GM21717 (cell line): ENCODE measurements at regions not wholly inside any gene's neighbourhood (a gene's known extent, or its start where the extent isn't known, plus 50 kb on each side); places are given as distances from the start of the nearest gene placed in this dataset.
A peak's percentile ranks its signal among the peaks of the same experiment; 100 is the strongest.
"Not testable (repeated sequence)": the region's sequence is repeated elsewhere in the genome, so short reads cannot be mapped to it uniquely, and the experiment has no call there.

Experiments
- ATAC-seq: cut with Tn5 transposase; IDR thresholded peaks from one replicate; pipeline ENCODE4 v1.9.1; 2021; ENCODE audit warnings: mild to moderate bottlenecking, moderate library complexity; ENCODE audit not compliant: unreplicated experiment

- ATAC-seq = no peak
Measured at GRCh38 chr1:208681878-208682663, 437.9 kb upstream of the PLXNA2 start.

DNA sequence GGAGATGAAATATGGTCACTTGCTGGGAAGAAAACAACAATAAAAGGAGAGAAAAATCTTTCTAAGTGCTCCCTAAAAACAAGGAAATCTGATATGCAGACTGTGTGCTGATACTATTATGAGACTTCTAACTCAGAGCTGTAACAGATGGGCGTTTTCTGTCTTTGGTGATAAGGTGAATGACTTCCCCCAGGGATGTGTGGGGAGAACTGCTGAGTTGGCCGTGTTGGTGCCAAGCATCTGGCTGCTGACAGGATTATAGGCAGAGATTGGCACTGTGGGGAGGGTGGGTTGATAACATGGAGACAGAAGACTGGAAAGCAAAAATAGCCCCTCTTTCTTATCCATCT, 438.5 kb upstream of the PLXNA2 start:
- ATAC-seq = no peak

- ATAC-seq = no peak
Measured at GRCh38 chr1:208683141-208683540, 439.0 kb upstream of the PLXNA2 start.

- no peak for ATAC-seq
Measured at GRCh38 chr1:208684192-208684591, 440.0 kb upstream of the PLXNA2 start.

- no peak for ATAC-seq
Measured at GRCh38 chr1:208686592-208686991, 442.4 kb upstream of the PLXNA2 start.

GRCh38 chr1:208688656-208689315, 444.6 kb upstream of the PLXNA2 start:
- ATAC-seq = no peak

DNA sequence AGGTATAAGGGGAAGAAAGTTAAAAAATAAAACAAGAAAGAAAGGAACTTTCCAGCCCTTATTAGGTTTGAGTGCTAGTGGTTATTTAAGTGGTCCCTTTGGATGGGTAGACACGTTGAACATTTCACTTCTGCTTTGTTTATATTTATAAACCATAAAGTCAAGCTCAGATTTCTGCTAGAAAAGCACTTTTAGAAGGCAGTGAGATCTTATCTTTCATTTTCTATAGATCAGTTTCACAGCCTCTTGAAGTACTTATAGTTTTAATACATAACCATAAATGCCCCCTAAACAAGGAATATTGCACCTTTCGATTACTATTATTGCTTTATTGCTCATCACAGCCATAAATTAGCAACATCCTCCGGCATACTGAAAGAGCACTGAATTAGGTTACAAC, 446.8 kb upstream of the PLXNA2 start:
- no peak for ATAC-seq

- no peak for ATAC-seq
Measured at GRCh38 chr1:208709981-208710380, 465.8 kb upstream of the PLXNA2 start.

- ATAC-seq = no peak
Measured at GRCh38 chr1:208714323-208714722, 470.1 kb upstream of the PLXNA2 start.

- ATAC-seq = no peak
Measured at GRCh38 chr1:208717525-208717924, 473.3 kb upstream of the PLXNA2 start.

DNA sequence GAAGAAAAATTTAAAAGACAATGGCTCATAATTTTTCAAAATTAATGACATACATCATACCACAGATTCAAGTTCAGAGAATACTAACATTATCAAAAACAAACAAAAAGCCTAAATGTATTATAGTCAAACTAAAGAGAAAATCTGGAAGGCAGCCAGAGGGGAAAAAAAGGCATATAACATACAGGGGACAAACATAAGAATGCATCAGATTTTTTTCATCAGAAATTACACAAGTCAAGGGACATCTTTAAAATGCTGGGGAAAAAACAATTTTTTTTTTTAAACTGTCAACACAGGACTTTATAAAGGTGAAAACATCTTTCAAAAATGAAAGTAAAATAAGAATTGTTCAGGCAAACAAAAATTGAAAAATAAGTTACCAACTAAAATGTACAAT, 478.4 kb upstream of the PLXNA2 start:
- no peak for ATAC-seq

GRCh38 chr1:208724079-208724478, 479.9 kb upstream of the PLXNA2 start:
- ATAC-seq = no peak

- no peak for ATAC-seq
Measured at GRCh38 chr1:208728815-208729214, 484.6 kb upstream of the PLXNA2 start.

GRCh38 chr1:208731981-208732821, 488.0 kb upstream of the PLXNA2 start:
- ATAC-seq = peak; percentile 91

GRCh38 chr1:208737161-208737560, 493.0 kb upstream of the PLXNA2 start:
- ATAC-seq = no peak

DNA sequence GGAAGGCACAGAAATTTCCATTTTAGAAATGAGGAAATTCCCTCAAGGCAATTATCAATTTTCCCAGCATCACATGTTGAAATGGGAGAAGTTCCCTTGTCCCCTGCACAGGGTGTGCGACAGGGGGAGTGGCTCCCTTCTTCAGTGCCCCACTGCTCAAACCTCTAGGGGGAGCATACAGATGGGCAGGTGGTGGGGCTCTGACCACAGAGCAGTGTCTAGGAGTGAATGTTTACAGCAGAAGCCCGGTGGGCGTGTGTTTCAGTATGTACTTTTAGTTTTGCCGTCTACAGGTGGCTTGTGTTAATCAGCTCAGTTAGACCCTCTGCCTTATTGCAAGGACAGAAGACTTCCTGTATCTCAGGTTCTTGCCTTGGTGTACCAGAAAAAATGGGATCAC, 493.7 kb upstream of the PLXNA2 start:
- peak; percentile 73 for ATAC-seq

- ATAC-seq = not testable (repeated sequence)
Measured at GRCh38 chr1:208739636-208740035, 495.5 kb upstream of the PLXNA2 start.

- no peak for ATAC-seq
Measured at GRCh38 chr1:208741296-208741695, 497.1 kb upstream of the PLXNA2 start.

- ATAC-seq = no peak
Measured at GRCh38 chr1:208743361-208743760, 499.2 kb upstream of the PLXNA2 start.

DNA sequence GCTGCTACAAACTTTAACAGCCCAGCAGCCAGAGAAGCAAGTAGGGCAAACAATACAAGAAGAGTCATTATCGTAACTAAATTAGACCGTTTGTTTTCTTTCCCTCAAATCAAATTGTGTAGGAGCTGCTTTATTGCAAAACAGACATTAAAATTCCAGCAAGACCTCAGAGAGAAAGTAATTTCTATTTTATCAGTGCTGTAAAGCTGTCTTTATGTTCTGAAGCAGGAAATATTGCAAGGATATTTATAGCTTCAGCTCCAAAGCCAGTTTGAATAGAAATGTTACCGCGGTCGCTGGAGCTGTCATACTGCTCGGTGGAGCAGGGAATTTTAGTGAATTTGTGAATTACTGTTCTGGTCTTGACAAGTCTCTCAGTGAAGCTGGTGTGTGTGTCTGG, 503.8 kb upstream of the PLXNA2 start:
- no peak for ATAC-seq

GRCh38 chr1:208748387-208749165, 504.4 kb upstream of the PLXNA2 start:
- ATAC-seq = no peak
